ENCODE measurements at regions not wholly inside any gene's neighbourhood (a gene's known extent, or its start where the extent isn't known, plus 50 kb on each side); places are given as distances from the start of the nearest gene placed in this dataset.

GRCh38 chr1:239918634-239919033 lies 173.0 kb upstream of the FMN2 start (continued):
- no peak for TF ChIP-seq REST (IDR thresholded peaks at IDR 0.05; ENCODE audit: unreplicated experiment)
- TF ChIP-seq CTCF (conservative IDR thresholded peaks at IDR 0.05; ENCODE audit: low read depth in 2 of 2) = no peak
- TF ChIP-seq STAT1 (IDR thresholded peaks at IDR 0.05; ENCODE audit: unreplicated experiment) = no peak
- no peak for TF ChIP-seq NANOG (IDR thresholded peaks at IDR 0.05; ENCODE audit: borderline replicate concordance)
- TF ChIP-seq CREB1 (CRISPR knock-in tag; IDR thresholded peaks at IDR 0.05; ENCODE audit: low read depth) = no peak
- no peak for TF ChIP-seq POLR2AphosphoS5 (IDR thresholded peaks at IDR 0.05; ENCODE audit: low read depth)
- TF ChIP-seq ETS1 (IDR thresholded peaks at IDR 0.05) = no peak
- TF ChIP-seq EZH2phosphoT487 (IDR thresholded peaks at IDR 0.05; ENCODE audit: unreplicated experiment) = no peak
- TF ChIP-seq ZNF331 (CRISPR knock-in tag; IDR thresholded peaks at IDR 0.05; ENCODE audit: low read depth) = no peak
- no peak for TF ChIP-seq ZNF114 (CRISPR knock-in tag; IDR thresholded peaks at IDR 0.05)
- TF ChIP-seq EZH2 (IDR thresholded peaks at IDR 0.05; ENCODE audit: low read depth, unreplicated experiment) = no peak

- no peak for ATAC-seq
- peaks cover 3% of the 10 kb centered on the region for H3K27me3 Mint-ChIP-seq (ENCODE audit: insufficient read depth, low read depth, poor library complexity)
- TF ChIP-seq ZNF114 (CRISPR knock-in tag; IDR thresholded peaks at IDR 0.05) (no peak), NANOG (IDR thresholded peaks at IDR 0.05; ENCODE audit: borderline replicate concordance) (no peak), EZH2phosphoT487 (IDR thresholded peaks at IDR 0.05; ENCODE audit: unreplicated experiment) (no peak), ZNF331 (CRISPR knock-in tag; IDR thresholded peaks at IDR 0.05; ENCODE audit: low read depth) (no peak), REST (IDR thresholded peaks at IDR 0.05; ENCODE audit: unreplicated experiment) (no peak), EZH2 (IDR thresholded peaks at IDR 0.05; ENCODE audit: low read depth, unreplicated experiment) (no peak), JUNB (IDR thresholded peaks at IDR 0.05; ENCODE audit: unreplicated experiment) (no peak), STAT1 (IDR thresholded peaks at IDR 0.05; ENCODE audit: unreplicated experiment) (no peak)
- no peaks in the 10 kb centered on the region; the same call in 1 of the 2 replicates for H3K36me3 ChIP-seq (ENCODE audit: insufficient read depth)
- H3K4me2 ChIP-seq = no peak overlapping the region
- peaks cover 11% of the 10 kb centered on the region for H3K36me3 Mint-ChIP-seq (ENCODE audit: low read depth)
- H3K27ac Mint-ChIP-seq = no peak overlapping the region
- no peak overlapping the region for H2AFZ ChIP-seq
- no peak overlapping the region for H3K27ac ChIP-seq (ENCODE audit: low read depth)
- no peaks in the 10 kb centered on the region for H3K79me2 ChIP-seq (replicated peaks; ENCODE audit: insufficient read depth)
- H3K9me2 ChIP-seq (ENCODE audit: insufficient read depth) = peaks cover 10% of the 10 kb centered on the region
- H3F3A ChIP-seq (replicated peaks; ENCODE audit: low read depth) = no peaks in the 10 kb centered on the region
- H3K4me1 ChIP-seq (ENCODE audit: insufficient read depth) = peaks cover 6% of the 10 kb centered on the region
- H3K9me3 Mint-ChIP-seq = peaks cover 8% of the 10 kb centered on the region
- H3K27me3 ChIP-seq (ENCODE audit: insufficient read depth) = no peaks in the 10 kb centered on the region
- H3K4me3 Mint-ChIP-seq = no peak overlapping the region
- peaks cover 13% of the 10 kb centered on the region for H3K4me1 Mint-ChIP-seq
- no peak for DNase-seq (ENCODE audit: low spot score)
- H4K20me1 ChIP-seq (replicated peaks; ENCODE audit: insufficient read depth) = no peaks in the 10 kb centered on the region
- H3K4me3 ChIP-seq = no peak overlapping the region
Measured at GRCh38 chr1:239920214-239920613, 171.5 kb upstream of the FMN2 start.

Data from GM23338 (cell line).